ENCODE measurements at regions not wholly inside any gene's neighbourhood (a gene's known extent, or its start where the extent isn't known, plus 50 kb on each side); places are given as distances from the start of the nearest gene placed in this dataset.

GRCh38 chr12:66061076-66061475 is 69.5 kb downstream of the LLPH start:
- Mint-ChIP-seq H3K27me3 (ENCODE audit: insufficient read depth, unreplicated experiment) (no peaks in the 10 kb centered on the region), H3K27ac (ENCODE audit: unreplicated experiment) (no peak overlapping the region), H3K36me3 (ENCODE audit: insufficient read depth, unreplicated experiment) (no peaks in the 10 kb centered on the region), H3K4me3 (ENCODE audit: unreplicated experiment) (peak overlapping the region; percentile 40), H3K9me3 (ENCODE audit: unreplicated experiment) (no peaks in the 10 kb centered on the region), H3K4me1 (ENCODE audit: low read depth, unreplicated experiment) (peaks cover 19% of the 10 kb centered on the region)
- H3K27me3 ChIP-seq (replicated peaks; ENCODE audit: control insufficient read depth, insufficient read depth, low read length): no peaks in the 10 kb centered on the region
- no peak overlapping the region for H3K4me3 ChIP-seq (ENCODE audit: low read depth, low read length)
- ChIA-PET CTCF (interaction anchor here (0.6 to 0.7 kb wide), 2 partner anchors 175 to 672 kb away, joined by 5 to 6 read pairs; no protein-coding TSS in a partner anchor), POLR2A (no interaction called here)
- no TSS peak for BruUV-seq (replicated peaks)
- no peaks in the 10 kb centered on the region; the same call in 1 of the 2 replicates for H3K9me3 ChIP-seq
- DNase-seq: peak; percentile 48 to 65
- H3K36me3 ChIP-seq (ENCODE audit: control insufficient read depth, insufficient read depth, low read length): no peaks in the 10 kb centered on the region
- intact Hi-C loops (cut with micrococcal nuclease; ENCODE audit: unreplicated experiment): no loop called here
- no peak for TF ChIP-seq CTCF (IDR thresholded peaks at IDR 0.05; ENCODE audit: insufficient read depth in 1 of 2, low read depth in 1 of 2, low read length in 1 of 2, severe bottlenecking in 1 of 2, unreplicated experiment in 1 of 2)
- peaks cover 20% of the 10 kb centered on the region for H3K4me1 ChIP-seq

GRCh38 chr12:66060163-66060907 is 70.2 kb downstream of the LLPH start:
- Mint-ChIP-seq H3K9me3 (ENCODE audit: unreplicated experiment) (no peaks in the 10 kb centered on the region), H3K27me3 (ENCODE audit: insufficient read depth, unreplicated experiment) (no peaks in the 10 kb centered on the region), H3K4me1 (ENCODE audit: low read depth, unreplicated experiment) (peaks cover 21% of the 10 kb centered on the region), H3K4me3 (ENCODE audit: unreplicated experiment) (peak overlapping the region; percentile 40), H3K36me3 (ENCODE audit: insufficient read depth, unreplicated experiment) (no peaks in the 10 kb centered on the region), H3K27ac (ENCODE audit: unreplicated experiment) (no peak overlapping the region)
- Histone ChIP-seq H3K4me3 (ENCODE audit: low read depth, low read length) (no peak overlapping the region), H3K4me1 (peaks cover 23% of the 10 kb centered on the region), H3K9me3 (no peaks in the 10 kb centered on the region; the same call in 1 of the 2 replicates), H3K27me3 (replicated peaks; ENCODE audit: control insufficient read depth, insufficient read depth, low read length) (no peaks in the 10 kb centered on the region), H3K36me3 (ENCODE audit: control insufficient read depth, insufficient read depth, low read length) (no peaks in the 10 kb centered on the region)
- no peak for TF ChIP-seq CTCF (IDR thresholded peaks at IDR 0.05; ENCODE audit: insufficient read depth in 1 of 2, low read depth in 1 of 2, low read length in 1 of 2, severe bottlenecking in 1 of 2, unreplicated experiment in 1 of 2)
- intact Hi-C loops (cut with micrococcal nuclease; ENCODE audit: unreplicated experiment): loop anchor here (1.0 kb wide), 2 partner anchors 11 to 26 kb away; no protein-coding TSS in a partner anchor
- CTCF ChIA-PET: interaction anchor here (0.6 to 0.7 kb wide), 2 partner anchors 174 to 671 kb away, joined by 5 to 6 read pairs; no protein-coding TSS in a partner anchor
- no TSS peak for BruUV-seq (replicated peaks)
- peak; percentile 31 to 35 for DNase-seq
- POLR2A ChIA-PET: no interaction called here

GRCh38 chr12:66059666-66060065 is 70.9 kb downstream of the LLPH start:
- Histone ChIP-seq H3K27me3 (replicated peaks; ENCODE audit: control insufficient read depth, insufficient read depth, low read length) (no peaks in the 10 kb centered on the region), H3K4me3 (ENCODE audit: low read depth, low read length) (no peak overlapping the region), H3K4me1 (peaks cover 23% of the 10 kb centered on the region), H3K36me3 (ENCODE audit: control insufficient read depth, insufficient read depth, low read length) (no peaks in the 10 kb centered on the region), H3K9me3 (no peaks in the 10 kb centered on the region; the same call in 1 of the 2 replicates)
- intact Hi-C loops (cut with micrococcal nuclease; ENCODE audit: unreplicated experiment): loop anchor here (1.0 kb wide), 2 partner anchors 10 to 27 kb away; no protein-coding TSS in a partner anchor
- no TSS peak for BruUV-seq (replicated peaks)
- no peak overlapping the region for H3K4me3 Mint-ChIP-seq (ENCODE audit: unreplicated experiment)
- H3K4me1 Mint-ChIP-seq (ENCODE audit: low read depth, unreplicated experiment): peaks cover 21% of the 10 kb centered on the region
- no peak overlapping the region for H3K27ac Mint-ChIP-seq (ENCODE audit: unreplicated experiment)
- no peaks in the 10 kb centered on the region for H3K9me3 Mint-ChIP-seq (ENCODE audit: unreplicated experiment)
- no peak for DNase-seq
- TF ChIP-seq CTCF (IDR thresholded peaks at IDR 0.05; ENCODE audit: insufficient read depth in 1 of 2, low read depth in 1 of 2, low read length in 1 of 2, severe bottlenecking in 1 of 2, unreplicated experiment in 1 of 2): no peak
- POLR2A ChIA-PET: no interaction called here
- CTCF ChIA-PET: no interaction called here
- no peaks in the 10 kb centered on the region for H3K27me3 Mint-ChIP-seq (ENCODE audit: insufficient read depth, unreplicated experiment)
- H3K36me3 Mint-ChIP-seq (ENCODE audit: insufficient read depth, unreplicated experiment): no peaks in the 10 kb centered on the region
